HG02571 (cell line): ENCODE measurements at regions not wholly inside any gene's neighbourhood (a gene's known extent, or its start where the extent isn't known, plus 50 kb on each side); places are given as distances from the start of the nearest gene placed in this dataset.

ENCODE experiments used
- ATAC-seq: cut with Tn5 transposase; IDR thresholded peaks from one replicate; pipeline ENCODE4 v1.9.1; 2021; ENCODE audit warnings: mild to moderate bottlenecking, moderate library complexity; ENCODE audit not compliant: unreplicated experiment

DNA sequence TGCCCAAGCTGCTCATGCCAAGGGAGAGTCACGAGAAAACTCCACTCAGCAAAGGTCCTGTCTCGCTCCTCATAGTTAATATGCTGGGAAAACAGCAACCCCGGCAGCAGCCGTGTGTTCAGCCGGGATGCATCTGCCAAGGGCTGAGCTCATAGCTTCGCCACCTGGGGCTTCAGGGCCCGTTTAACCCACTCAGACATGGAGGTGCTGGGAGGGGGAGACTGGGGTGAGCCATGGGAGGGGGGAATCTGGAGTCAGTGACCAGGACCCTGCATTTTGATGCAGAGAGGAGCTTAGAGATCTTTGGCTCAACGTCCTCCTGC lies 283.4 kb downstream of the PTPRU start:
- ATAC-seq = no peak

DNA sequence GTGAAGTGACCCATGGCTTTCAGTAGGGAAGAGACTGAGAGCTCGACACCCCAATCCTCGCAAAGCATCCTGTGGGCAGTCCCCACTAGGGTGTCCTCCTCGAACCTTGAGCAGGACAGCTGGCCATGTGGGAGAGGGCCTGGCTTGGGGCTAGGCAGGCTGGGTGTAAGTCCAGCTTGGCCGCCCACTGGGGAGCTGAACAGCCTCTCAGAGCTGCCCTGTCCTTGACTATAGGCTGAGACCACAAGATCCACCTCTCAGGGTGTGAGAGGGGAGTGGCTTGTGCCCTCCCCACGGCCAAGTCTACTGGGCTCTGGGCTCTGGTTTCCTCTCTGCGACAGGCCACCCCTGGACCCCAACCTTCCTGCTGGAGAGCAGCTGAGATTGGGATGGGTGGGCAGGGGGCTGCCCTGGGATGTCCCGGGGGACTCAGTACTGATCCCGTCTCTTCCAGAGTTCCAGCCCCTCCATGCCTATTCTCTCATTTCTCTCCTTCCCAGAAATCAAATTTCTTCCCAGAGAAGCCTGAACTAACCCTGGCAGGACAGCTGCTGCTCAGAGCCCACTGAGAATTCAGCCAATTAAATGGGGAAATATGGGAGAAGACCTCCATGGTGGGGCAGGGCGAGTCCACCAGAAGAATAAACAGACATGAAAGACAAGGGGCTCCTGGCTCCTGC lies 282.9 kb downstream of the PTPRU start:
- ATAC-seq = no peak

DNA sequence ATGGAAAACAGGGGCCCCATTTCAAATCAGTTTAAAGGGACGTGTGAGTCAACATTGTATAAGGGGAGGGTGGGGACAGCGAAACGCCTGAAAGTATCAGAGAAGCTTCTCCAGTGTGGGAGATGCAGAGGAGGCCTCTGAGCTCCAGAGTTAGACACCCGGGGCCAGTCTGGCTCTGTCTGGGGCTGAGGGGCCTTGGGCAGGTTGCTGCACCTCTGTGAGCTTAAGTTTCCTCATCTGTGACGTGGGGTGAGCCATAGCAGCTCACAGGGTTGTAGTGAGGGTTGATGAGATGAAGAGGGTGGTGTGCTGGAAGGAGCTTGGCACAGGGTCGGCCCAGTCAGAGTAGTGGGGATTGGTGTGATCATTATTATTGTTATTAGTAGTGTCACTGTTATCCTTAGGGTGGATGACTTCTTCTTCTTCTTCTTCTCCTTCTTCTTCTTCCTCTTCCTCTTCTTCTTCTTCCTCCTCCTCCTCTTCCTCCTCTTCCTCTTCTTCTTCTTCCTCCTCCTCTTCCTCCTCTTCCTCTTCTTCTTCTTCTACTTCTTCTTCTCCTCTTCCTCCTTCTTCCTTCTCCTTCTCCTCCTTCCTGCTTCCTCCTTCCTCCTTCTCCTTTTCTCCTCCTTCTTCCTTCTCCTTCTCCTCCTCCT lies 282.0 kb downstream of the PTPRU start:
- no peak for ATAC-seq

DNA sequence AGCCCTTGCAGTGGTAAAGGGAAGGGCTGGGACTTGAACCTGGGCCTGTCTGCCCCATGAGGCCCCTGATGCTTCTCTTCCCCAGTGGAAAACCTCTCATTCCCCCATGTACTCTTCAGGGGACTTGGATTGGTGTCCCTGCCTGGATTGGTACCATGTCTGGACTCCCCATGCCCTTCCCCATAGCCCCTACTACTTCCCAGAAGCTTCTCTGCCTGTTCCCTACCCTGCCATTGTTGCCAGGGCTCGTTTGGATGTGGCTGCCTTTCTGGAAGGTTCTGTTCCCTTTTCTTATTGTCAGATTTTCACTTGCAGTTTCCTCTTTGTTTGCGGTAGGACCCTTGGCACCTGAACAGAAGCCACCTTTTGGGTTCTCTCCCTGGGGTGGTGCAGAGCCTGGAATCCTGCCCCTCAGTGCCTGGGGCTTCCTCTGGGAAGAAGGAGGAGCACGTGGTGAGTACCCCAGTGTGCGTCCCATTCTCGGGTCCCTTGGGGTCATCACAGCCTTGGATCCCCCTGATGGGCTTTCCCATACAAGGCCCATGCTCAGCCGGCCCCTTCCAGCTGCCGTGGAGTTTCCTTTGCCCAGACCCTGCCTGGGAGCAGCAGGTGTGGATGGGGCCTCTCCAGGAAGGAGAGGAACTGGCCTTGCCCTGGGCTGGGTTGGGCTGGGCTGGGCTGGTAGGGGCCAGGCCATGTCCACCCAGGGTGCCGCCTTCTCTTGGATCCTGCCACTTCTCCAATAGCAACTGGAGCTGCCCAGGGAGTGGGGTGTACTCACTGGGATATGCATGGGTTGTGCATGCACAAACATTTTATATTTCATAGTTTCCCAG lies 281.1 kb downstream of the PTPRU start:
- ATAC-seq = no peak

DNA sequence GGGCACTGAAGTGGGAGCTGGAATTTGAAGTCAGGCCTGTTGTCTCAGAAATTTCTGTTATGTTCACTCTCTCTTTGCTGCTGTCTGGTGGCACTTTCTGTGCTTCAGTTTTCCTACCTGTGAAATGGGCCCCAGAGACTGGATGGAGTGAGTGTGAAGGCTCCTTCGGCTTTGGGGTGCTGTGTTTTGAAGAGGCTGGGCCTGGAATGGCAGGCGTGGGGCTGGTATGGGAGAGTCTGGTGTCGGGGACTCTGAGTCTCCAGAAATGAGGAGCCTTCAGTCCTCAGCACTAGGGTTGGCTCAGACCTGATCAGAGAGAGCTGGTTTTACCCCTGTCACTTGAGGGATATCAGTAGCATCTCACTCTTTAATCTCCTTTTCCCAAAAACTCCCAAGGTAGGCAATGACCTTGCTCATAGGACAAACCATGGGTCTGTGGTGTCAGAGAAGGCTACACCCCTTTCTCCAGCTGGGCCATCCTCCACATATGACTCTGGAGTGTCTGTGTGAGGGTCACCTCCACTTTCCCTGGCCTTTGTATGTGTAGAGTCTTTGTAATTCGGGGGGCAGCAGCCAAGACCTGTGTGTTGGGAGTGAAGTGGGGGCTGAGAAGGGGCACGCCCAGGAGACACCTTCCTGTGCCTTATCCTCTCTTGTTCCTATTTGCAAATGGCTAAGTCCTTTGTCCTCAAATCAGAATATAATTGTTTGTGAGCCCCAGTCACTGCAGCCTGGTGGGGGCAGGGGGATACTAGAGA lies 279.9 kb downstream of the PTPRU start:
- no peak for ATAC-seq

DNA sequence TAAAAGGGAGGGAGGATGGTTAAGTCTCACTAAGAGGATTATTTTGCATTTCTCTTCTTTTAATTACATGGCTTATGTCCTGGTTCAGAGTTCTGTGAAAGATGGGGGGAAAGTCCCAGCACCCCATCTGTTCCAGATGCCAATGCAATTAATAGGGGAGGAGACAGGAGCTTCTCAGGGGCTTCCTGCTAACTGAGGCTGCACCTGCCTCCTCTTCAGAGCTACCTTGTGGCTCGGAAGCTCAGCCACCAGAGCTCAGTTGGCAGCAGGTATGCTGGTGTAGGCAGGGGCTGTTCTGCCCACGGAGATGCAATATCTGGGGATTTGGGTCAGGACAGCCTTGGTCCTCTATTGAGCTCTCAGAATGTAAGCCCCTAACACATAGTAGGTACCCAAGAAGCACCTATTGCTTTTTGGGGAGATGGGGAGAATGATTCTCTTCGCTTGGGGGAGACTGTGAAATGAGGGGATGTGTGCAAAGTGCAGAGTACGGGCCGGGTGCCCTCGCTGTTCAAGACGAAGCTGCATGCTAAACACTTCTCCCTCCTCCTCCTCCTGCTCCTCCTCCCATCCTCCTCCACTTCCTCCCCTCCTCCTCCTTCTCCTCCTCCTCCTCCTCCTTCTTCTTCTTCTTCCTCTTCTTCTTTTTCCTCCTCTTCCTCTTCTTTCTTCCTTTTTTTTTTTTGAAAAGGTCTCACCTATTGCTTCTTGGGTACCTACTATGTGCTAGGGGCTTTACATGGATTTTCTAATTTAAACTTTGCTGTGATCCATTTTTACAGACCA lies 279.0 kb downstream of the PTPRU start:
- no peak for ATAC-seq

DNA sequence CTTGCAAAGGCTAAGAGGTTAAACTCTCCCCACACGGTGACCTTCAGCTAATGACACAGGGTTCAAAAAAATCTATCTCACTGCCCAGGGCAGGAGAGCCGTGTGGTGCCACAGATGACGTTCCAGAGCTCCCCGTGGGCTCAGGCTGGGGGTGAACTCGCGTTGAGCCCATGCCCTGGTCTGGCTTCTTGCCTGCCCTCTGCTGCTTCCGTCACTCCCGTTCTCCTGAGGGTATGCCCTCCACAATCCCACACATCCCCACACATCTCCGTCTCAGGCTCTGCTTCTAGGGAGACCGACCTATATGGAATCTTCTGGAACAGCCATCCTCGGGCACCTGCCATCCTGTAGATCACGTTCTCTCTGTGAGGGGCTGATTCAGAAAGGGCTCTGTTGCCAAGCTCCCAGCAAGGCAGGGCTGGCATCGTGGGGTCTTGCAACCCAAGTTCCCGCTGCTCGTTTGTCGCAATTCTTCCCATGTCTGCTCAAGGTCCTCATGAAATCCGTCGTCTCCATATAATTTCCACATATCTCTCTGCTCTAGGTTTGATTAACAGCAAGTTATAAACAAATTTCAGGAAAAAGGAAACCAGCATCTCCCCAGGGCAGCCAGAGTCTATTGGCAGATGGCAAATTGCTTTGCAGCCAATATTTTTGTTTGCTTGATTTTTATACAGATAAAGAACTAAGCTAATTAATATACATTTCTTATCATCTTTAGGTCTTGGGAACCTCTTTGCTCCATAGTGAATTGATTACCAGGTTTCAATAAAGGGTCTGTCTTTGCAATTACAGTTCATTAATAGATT lies 278.2 kb downstream of the PTPRU start:
- no peak for ATAC-seq

DNA sequence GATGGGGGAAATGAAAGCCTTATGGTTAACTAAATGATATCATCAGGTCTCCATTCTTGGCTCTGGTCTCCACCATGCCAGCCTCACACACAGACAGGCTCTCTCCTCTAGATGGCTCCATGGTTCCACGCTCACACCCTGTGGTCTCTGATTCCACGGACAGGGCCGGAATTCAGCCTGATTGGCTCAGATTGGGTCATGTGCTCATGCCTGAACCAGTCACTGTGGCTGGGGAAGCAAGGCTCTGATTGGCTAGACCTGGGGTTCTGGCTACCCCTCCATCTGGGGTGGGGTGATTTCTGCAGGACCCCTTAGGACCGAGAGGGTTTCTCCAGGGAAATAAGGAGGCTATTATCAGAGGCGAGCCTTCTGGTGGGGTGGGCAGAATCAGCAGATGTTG lies 277.0 kb downstream of the PTPRU start:
- no peak for ATAC-seq

DNA sequence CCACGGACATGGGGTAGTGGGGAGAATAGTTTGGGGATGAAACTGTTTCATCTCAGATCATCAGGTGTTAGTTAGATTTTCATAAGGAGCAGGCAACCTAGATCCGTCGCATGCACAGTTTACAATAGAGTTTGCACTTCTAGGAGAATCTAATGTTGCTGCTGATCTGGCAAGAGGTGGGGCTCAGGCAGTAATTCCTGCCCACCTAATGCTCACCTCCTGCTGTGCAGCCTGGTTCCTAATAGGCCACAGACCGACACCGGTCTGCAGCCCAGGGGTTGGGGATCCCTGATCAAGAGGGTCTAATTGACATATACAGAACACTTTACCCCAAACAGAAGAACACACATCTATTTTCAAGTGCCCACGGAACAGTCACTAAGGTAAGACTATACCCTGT lies 275.1 kb downstream of the PTPRU start:
- no peak for ATAC-seq

DNA sequence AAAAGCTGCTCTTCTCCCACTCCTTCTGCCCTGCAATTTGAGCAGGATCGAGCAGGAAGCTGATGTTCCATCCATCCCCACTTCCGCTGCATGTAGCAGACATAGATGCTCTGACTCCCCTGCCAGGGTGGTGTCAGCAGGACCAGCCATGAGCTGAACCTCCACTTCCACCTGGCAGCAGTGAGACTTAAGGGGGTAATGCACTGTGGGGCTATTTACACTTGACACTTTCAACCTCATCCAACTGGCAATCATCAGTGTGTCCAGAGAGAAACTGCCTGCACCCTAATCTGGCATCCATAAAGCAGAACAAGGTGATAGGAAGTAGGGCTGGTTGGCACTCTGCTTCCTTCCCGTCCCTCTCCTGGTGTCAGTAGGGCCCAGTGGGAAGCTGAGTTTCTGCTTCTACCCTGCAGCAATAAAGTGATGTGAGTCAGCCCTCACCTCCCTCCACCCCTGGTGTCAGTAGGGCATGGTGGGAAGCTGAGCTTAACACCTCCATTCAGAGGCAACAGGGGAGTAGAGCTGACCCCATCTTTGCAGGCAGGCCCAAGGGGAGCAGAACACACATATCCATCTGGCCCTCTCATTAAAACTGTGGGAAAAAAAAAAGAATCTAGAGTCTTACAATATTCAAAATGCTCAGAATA lies 272.3 kb downstream of the PTPRU start:
- no peak for ATAC-seq

DNA sequence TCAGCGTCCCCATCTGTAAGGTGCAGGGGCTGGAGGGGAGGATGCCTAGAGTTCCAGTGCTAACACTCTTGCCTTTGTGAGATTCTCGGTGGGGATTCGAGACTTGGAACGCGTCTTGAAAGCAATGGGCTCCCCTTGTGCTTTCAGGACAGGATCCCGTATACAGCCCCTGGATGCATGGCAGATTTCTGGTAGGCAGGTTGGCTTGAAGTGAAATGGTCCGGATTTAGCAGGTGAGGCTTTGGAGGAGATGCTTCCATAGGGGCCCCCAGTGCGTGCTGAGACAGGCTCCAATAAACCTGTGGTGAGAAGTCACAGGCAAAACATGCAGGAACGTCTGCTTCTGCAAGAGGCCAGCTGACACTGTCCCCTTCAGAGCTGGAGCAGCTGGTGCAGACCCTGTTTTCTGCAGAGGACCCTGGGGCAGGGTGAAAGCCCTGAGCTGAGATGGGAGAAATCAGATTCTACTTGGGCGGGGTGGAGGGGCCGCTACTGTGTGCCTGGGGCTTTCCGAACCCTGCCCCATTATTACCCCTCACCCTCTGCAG lies 270.4 kb downstream of the PTPRU start:
- no peak for ATAC-seq

DNA sequence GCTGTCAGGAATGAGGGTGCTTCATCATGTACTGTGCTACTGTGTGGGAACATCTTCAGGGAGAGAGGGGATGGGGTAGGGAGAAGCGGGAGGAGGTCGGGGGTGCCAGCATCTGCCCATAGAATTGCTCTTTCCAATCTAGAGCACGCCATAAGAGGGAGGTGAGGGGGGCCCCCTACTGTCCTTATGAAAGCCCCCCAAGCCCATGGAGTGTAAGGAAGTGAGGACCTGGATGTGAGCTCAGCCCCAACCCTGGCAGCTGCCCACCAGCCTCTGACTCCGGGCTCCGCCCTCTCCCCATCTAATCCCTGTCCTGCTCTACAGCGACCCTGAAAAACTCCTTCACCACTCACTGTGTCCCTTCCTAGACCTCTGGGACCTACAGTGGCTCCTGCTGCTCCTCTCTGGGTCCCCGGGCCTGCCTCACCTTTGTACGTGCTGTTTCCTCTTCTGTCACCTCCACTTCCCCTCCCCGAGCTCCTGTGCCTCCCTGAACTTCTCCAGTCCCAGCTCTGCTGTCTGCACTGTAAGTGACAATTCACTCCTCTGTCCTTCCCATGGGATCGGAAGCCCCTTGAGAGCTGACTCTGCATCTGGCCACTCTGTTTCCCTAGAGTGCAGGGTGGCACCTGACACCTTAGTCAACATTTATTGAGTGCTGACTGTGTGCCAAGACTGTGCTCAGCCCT lies 269.4 kb downstream of the PTPRU start:
- no peak for ATAC-seq

DNA sequence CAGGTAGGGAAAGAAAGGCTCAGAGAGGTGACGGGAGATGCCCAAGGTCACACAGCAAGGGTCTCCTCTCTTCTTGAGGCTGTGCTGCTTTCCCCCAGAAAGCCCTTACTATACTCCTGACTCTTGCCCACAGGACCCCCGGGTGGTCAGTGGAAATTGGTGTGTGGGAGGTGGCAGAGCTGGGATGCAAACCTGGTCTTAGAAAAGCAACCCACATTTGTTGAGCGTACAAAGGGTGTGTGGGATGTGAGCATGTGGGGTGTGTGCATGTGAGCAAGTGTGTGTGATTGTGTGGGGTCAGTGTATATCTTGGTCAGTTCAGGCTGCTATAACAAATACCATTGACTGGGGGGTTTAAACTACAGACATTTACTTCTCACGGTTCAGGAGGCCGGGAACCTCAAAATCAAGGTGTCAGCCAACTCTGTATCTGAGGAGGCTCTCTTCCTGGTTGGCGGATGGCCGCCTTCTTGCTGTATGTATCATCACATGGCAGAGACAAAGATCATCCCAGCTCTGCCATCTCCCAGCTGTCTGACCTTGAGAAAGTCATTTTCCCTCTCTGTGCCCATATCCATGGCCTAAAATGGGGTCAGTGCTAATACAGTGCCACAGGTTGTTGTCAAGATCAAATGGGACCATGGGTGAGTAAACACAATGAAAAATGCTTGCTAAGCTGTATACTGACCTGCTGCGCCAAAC lies 268.5 kb downstream of the PTPRU start:
- no peak for ATAC-seq

DNA sequence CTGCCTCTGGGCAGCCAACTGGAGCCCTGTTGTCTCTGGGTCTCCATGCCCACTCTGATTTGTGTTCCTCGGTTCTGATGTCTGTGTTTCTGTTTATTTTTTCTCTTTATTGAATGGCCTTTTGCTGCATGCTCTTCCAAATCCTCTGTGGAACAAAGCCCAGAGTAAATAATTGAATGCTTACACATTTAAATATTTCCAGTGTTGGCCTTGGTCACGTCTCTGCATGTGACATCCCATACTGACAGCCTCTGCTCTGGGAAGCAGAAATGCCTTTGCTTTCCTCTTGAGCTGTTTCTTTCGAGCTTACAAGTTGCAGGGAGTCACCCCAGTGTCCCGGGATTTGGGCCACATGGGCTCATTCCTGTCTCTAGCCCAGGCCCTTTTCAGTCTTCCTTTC lies 267.9 kb downstream of the PTPRU start:
- ATAC-seq = no peak

DNA sequence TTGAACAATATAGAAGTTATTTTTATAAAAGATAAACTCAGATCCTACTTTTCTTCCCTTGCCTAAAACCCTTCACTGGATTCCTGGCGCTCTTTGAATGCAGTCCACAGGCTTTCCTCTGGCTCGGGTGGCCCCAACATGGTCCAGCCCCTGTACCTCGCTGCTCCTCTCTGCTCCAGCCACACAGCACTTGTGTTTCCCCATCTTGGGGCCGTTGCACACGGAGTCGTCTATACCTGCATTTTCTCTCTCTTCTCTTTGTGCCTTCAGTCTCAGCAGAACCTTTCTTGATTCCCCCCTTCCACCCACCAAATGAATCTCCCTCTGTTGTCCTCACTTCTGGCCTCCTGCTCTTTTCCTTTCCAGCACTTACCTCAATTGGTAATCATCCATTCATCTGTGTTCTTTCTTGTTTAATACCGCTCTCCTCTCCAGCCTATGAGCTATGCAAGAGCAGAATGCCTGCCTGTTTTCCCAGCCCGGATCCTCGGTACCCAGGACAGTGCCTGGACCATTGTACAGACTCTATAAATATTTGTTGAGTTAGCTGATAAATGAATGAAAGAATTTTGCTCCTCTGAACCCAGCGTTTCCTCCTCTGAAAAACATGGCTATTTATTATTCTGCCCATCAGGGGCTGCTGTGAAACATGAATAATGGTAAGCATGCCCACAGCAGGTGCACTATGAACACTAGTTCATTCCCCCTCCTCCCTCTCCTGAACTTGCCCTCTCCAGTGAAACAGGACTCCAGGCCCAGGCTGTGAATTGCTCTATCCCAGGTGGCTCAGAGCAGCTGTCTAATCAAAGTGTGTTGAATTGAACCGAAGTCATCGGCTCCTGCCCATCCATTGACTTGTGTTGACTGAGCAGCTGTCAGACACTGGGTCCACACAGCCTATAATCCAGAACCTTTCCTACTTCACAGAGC lies 266.9 kb downstream of the PTPRU start:
- no peak for ATAC-seq

DNA sequence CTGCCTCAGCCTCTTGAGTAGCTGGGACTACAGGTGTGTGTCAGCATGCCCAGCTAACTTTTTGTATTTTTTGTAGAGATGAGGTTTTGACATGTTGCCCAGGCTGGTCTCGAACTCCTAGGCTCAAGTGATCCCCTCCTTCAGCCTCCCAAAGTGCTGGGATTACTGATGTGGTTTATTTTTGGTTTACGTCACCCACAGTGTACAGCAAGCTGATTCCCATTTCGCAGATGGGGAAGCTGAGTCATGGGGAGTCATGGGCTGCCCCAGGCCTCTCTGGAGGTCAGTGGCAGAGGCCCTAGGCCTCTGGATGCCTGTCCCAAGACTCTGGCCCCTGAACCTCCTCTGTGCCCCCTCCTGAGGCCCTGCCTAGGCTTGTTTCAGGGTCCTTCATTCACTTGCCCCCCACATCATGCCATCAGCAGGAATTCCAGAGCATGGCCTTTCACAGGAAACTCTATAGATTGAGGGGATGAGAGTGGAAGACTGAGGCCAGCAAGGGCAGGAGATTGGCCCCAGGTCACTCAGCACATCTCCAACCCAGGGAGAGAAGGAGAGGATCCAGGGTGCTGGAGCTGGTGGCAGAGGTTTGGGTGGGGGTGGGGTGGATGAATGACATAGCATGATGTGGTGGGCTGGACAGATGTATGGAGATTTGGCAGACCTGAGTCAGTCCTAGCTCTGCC lies 266.0 kb downstream of the PTPRU start:
- no peak for ATAC-seq
